Activated T-cell treated with anti-CD3 and anti-CD28 coated beads, Interleukin-2, amount 50 U/mL, for 4 hours (primary cell): ENCODE measurements at regions not wholly inside any gene's neighbourhood (a gene's known extent, or its start where the extent isn't known, plus 50 kb on each side); places are given as distances from the start of the nearest gene placed in this dataset.

Experiments
- ATAC-seq, 2 donors: fragments of 200-7000 bp; cut with Tn5 transposase; one replicate each; pipeline ENCODE4 v1.10.0; 2021
- DNase-seq: peaks from one replicate; pipeline ENCODE4 v3.0.0-alpha.2; 2020
- H3K27me3 Mint-ChIP-seq: one replicate; pipeline ENCODE4 v1.8.0; 2021; ENCODE audit warnings: low read depth, mixed read lengths
- H3K36me3 Mint-ChIP-seq: one replicate; pipeline ENCODE4 v1.8.0; 2022; ENCODE audit warnings: mixed read lengths; ENCODE audit not compliant: insufficient read depth
- H3K4me1 Mint-ChIP-seq: one replicate; pipeline ENCODE4 v1.8.0; 2021; ENCODE audit warnings: low read depth, mixed read lengths
- H3K4me3 Mint-ChIP-seq: one replicate; pipeline ENCODE4 v1.8.0; 2021; ENCODE audit warnings: mild to moderate bottlenecking, moderate library complexity, mixed read lengths
- H3K9me3 Mint-ChIP-seq: one replicate; pipeline ENCODE4 v1.8.0; 2021; ENCODE audit warnings: mixed read lengths

DNA sequence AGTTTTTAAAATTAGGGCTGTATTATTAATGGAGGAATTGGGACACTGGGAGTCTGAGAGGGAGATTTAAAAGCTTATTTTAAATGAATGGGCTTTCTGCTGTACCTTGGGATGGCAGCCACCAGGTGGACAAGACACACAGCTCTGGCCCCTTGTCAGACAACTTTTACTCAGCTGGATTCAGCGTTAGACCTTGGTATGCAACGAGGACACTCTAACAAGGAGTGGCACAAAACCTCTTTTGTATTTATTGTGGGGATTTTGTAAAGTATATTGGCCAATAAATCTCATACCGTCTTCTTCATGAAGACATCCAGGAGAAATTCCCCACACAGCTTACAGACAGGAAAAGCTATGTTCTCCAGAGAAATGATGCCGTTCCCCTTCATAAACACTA is 105.7 kb downstream of the LCA5 start:
- H3K36me3 Mint-ChIP-seq: no peaks in the 10 kb centered on the region
- H3K9me3 Mint-ChIP-seq: no peaks in the 10 kb centered on the region
- no peaks in the 10 kb centered on the region for H3K27me3 Mint-ChIP-seq
- H3K4me1 Mint-ChIP-seq: no peaks in the 10 kb centered on the region
- H3K4me3 Mint-ChIP-seq: no peak overlapping the region
- DNase-seq: no peak
- ATAC-seq: no peak

DNA sequence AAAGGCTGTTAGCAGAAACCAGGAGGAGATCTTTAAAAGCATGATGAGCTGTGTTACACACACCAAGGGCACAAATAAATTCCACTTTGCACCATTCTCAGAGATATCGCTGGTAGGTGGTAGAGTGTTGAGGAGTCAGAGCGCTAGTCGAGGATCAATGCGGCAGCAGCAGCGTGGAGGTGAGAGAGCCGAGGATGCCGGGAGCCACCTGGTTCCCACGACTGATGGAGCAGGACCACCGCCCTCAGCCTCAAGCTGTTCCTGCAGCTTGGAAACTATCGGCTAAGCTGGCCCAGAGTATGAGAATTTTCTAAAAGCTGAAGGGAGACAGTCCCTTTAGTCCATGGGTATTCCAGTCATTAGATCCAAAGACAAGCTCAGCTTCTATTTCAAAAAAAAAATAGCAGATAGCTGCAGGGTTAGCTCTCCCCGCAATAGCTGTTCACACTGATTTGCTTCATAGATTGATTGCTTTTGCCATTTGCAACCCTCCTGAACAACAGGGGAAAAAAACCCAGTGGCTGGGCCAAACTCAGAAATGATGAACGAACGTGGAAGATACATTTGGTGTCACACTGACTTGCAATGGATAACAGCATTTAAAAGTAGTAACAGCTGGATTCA is 106.2 kb downstream of the LCA5 start:
- no peaks in the 10 kb centered on the region for H3K27me3 Mint-ChIP-seq
- DNase-seq (no peak), ATAC-seq (no peak)
- no peaks in the 10 kb centered on the region for H3K36me3 Mint-ChIP-seq
- H3K4me1 Mint-ChIP-seq: no peaks in the 10 kb centered on the region
- H3K9me3 Mint-ChIP-seq: no peaks in the 10 kb centered on the region
- H3K4me3 Mint-ChIP-seq: no peak overlapping the region

DNA sequence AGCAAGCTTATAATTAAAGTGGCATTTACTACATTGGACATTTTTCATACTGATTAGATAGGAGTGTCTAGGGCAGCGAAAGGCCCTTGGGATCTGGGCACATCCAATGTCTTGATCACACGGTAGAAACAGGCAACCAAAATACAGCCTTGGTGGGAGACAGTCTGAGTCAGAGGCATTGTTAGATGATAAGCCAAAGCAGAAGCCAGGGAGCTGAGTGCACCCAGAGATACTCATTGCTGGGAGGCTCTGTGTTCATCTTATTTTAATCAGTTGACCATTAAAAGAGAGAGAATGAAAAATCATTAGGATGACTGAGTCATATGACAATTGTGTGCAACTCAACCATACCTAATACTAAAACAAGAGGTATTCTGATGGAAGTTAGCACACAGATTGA is 109.5 kb downstream of the LCA5 start:
- no peaks in the 10 kb centered on the region for H3K27me3 Mint-ChIP-seq
- H3K9me3 Mint-ChIP-seq: no peaks in the 10 kb centered on the region
- H3K4me3 Mint-ChIP-seq: no peak overlapping the region
- DNase-seq (no peak), ATAC-seq (no peak)
- H3K4me1 Mint-ChIP-seq: no peaks in the 10 kb centered on the region
- no peaks in the 10 kb centered on the region for H3K36me3 Mint-ChIP-seq

DNA sequence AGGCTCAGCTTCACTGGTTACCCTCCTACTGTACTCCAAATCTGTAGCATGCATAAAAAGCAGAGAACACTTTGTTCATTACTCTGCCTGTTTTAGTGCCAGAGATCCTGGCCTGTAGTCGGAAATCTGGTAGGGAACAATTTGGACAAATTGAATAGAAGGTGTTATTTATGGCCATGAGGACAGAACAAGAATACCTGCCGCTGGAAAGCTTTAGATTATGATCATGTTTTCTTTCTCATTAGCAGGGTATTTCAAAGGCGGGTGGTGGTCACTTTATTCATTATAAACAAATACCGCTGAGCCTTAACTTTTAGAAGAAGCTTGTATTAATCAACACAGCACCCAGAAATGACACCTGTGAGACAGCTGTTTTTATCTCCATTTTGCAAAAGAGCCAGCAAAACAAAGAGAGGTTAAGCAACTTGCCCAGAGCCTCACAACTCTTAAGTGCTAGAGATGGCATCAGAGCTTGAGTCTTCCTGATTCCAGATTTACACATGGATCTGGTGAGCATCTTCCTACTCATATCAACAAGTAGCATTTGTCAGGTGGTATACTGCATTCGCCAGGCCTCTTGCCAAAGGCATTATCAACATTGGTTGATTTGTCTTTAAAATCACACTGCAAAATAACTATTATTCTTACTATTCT is 110.5 kb downstream of the LCA5 start:
- H3K36me3 Mint-ChIP-seq: no peaks in the 10 kb centered on the region
- ATAC-seq: no peak
- H3K27me3 Mint-ChIP-seq: no peaks in the 10 kb centered on the region

DNA sequence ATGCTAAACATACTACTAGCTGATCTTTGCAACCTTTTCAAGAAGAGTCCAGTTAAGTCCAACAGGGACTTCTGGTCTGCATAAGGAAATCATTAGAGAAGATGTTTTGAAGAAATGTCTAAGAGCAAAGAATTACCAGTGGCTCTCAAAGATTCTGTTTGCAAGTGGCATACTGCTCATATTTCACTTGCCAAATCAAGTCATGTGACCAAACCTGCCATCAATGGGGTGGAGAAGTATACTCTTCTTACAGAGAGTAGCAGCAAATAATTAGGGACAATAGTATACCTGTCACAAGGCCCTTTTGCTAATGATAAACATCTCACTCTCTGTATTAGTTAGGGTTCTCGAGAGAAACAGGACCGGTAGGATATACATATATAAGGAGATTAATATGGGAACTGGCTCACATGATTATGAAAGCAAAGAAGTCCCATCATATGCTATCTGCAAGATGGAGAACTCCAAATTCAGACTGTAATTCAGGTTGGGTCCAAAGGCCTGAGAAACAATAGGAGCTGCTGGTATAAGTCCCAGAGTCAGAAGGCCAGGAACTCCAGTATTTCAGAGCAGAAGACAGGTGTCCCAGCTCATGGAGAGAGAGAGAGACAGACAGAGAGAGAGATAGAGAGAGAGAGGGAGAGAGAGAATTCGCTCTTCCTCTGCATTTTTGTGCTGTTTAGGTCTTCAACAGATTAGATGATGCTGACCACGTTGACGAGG is 111.5 kb downstream of the LCA5 start:
- DNase-seq (no peak), ATAC-seq (no peak)
- H3K27me3 Mint-ChIP-seq: no peaks in the 10 kb centered on the region
- no peaks in the 10 kb centered on the region for H3K4me1 Mint-ChIP-seq
- H3K36me3 Mint-ChIP-seq: no peaks in the 10 kb centered on the region
- no peak overlapping the region for H3K4me3 Mint-ChIP-seq
- no peaks in the 10 kb centered on the region for H3K9me3 Mint-ChIP-seq

More for the DNA sequence above, 110.5 kb downstream of the LCA5 start:
- no peak overlapping the region for H3K4me3 Mint-ChIP-seq
- H3K4me1 Mint-ChIP-seq: no peaks in the 10 kb centered on the region
- H3K9me3 Mint-ChIP-seq: no peaks in the 10 kb centered on the region
- DNase-seq: no peak

DNA sequence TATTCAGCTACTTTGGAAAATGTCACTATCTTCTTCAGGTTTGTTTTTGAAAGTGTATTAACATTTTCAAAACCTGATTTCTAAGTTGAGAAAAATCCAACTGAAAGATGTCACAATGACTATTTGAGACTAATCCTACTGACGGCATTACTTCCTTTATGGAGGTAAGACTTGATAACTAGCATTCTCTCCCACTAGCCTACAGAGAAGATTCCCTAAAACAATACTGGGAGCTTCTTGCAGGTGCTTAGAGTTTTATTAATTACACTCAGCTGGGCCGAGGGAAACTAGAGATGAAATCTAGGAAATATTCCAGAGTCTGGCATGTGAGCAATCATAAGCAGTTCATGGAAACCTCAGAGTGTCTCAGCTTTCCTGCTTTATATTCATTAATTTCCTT is 114.0 kb downstream of the LCA5 start:
- H3K4me1 Mint-ChIP-seq: no peaks in the 10 kb centered on the region
- peaks cover 3% of the 10 kb centered on the region for H3K27me3 Mint-ChIP-seq
- ATAC-seq (no peak), DNase-seq (no peak)
- no peaks in the 10 kb centered on the region for H3K36me3 Mint-ChIP-seq
- H3K9me3 Mint-ChIP-seq: no peaks in the 10 kb centered on the region
- no peak overlapping the region for H3K4me3 Mint-ChIP-seq

DNA sequence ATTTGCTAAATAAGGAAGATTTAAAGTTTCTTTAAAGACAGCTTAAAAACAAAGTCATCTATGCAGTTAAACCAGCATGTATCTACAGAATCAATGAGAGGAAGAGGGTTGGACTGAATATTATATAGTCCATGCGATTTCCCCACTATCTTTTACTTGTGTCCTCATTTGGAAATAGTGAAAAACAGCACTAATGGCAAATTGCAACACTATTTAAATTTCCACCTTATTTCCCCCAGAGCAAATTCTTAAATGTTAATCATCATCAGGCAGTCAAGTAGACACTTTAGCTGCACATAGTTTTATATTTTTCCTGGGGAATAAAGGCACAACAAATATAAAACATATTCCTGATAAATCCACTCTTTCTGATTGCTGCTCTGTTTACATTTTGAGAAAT is 114.6 kb downstream of the LCA5 start:
- no peaks in the 10 kb centered on the region for H3K4me1 Mint-ChIP-seq
- ATAC-seq (no peak), DNase-seq (no peak)
- H3K9me3 Mint-ChIP-seq: no peaks in the 10 kb centered on the region
- H3K27me3 Mint-ChIP-seq: peaks cover 3% of the 10 kb centered on the region
- H3K36me3 Mint-ChIP-seq: no peaks in the 10 kb centered on the region
- H3K4me3 Mint-ChIP-seq: no peak overlapping the region

DNA sequence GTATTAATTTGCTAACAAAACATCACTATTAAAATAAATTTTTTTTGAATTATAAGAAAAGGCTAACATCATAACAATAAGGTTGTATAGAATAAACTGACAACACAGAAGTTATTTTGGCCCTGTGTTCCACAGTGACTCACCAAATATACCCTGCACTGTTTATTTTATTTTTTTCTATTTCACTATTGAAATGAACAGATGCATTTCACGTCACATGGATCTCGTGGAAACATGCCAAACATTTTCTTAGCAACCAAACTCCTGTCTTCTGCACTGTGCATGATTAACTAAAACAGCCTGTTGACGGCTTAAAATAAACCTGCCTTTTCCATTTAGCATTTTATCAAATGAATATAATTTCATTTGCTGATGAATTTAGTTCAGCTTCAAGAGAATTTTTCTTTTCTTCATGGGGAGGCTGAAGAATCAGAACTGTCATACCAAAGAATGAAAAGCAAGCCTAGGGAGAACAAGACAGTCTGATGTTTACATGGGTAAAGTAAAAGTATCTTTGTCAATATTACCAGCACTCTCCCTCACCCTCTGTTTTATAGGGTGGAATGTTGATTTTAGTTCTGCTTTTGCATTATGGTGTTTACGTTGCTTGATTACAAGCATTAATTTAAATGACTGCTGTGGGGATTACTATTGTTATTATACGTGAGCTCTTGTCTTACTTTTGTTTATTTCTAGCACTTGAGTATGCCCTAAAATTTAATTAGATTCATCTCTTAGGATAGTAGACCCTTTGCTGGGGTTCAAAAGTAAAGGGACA is 115.3 kb downstream of the LCA5 start:
- Mint-ChIP-seq H3K4me1 (no peaks in the 10 kb centered on the region), H3K4me3 (no peak overlapping the region), H3K9me3 (no peaks in the 10 kb centered on the region), H3K27me3 (peaks cover 3% of the 10 kb centered on the region), H3K36me3 (no peaks in the 10 kb centered on the region)
- DNase-seq (no peak), ATAC-seq (no peak)

DNA sequence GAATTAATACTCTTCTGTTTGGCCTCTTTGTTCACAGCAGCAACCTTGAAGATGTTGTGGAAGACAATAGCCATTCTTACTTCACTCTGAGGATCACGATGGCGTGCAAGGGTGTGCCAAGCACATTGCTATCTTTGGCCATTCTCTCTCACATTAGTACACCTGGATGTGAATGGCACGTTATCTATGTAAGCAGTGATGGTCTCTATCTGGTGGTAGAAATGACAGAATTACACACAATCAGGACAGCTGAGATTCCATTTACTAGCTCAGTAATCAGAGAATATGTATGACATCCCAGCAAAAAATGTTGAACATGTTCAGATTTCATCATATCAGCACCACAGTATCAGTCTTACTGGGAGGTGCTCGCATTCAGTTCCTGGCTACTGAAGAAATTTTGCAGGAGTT is 116.2 kb downstream of the LCA5 start:
- no peak overlapping the region for H3K4me3 Mint-ChIP-seq
- H3K27me3 Mint-ChIP-seq: peaks cover 3% of the 10 kb centered on the region
- DNase-seq (no peak), ATAC-seq (no peak)
- no peaks in the 10 kb centered on the region for H3K9me3 Mint-ChIP-seq
- H3K36me3 Mint-ChIP-seq: no peaks in the 10 kb centered on the region
- no peaks in the 10 kb centered on the region for H3K4me1 Mint-ChIP-seq

DNA sequence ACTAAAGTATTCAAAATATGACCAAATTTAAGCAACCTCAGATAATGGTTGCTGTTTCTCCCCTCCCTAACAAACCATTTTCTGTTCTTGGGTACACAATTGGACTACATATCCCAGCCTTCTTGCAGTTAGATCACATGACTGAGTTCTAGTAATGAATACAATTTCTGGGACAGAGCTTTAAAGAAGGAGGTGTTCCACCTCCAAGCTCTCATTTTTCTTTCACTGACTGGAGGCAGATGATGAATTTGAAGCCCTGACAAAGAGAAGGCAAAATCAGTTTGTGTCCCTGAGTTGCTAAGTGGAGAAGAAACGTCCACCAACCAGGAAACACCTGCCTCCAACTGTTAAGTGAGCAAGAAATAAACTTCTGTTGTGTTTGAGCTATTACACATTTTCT is 117.2 kb downstream of the LCA5 start:
- H3K4me1 Mint-ChIP-seq: no peaks in the 10 kb centered on the region
- no peaks in the 10 kb centered on the region for H3K36me3 Mint-ChIP-seq
- DNase-seq (no peak), ATAC-seq (no peak)
- no peak overlapping the region for H3K4me3 Mint-ChIP-seq
- H3K9me3 Mint-ChIP-seq: no peaks in the 10 kb centered on the region
- H3K27me3 Mint-ChIP-seq: peaks cover 3% of the 10 kb centered on the region

DNA sequence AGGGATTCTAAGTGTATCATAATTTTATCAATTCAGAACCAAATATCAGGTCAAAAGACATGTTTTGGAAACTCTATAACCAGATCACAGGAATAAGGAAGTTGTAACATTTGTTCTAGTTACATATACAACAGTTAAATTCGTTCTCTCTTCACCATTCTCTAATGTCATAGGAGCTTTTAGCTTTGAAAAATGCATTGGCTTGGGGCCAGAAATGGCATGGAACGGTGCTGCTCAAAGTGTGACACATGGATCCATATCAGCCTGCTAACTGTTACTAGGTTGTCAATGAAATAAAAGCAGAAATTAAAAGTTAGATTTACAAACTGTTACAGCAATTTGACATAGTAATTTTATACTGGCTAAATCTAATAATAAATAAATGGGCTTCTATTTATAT is 120.3 kb downstream of the LCA5 start:
- Mint-ChIP-seq H3K36me3 (no peaks in the 10 kb centered on the region), H3K27me3 (peaks cover 3% of the 10 kb centered on the region), H3K4me1 (no peaks in the 10 kb centered on the region), H3K4me3 (no peak overlapping the region), H3K9me3 (no peaks in the 10 kb centered on the region)
- ATAC-seq (no peak), DNase-seq (no peak)

DNA sequence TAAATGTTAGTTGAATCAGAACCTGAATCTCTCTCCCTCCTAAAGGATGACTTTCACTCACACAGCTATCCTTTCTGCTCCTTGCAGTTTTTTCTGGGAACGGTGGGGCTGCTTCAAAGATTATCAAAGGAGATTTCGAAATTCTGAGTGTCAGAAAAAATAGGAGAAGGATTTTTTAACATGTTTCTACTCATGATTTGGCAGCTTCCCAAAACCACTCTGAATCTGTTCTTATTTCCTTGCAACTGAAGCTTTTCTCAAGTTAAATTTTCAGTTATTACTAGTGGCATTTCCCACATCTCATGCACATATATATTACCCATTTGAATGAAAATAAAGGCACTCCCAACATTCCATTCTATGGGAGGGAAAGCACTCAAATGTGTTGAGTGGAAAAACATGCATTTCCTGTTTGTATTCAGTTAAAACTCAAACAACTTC is 123.6 kb downstream of the LCA5 start:
- Mint-ChIP-seq H3K27me3 (no peaks in the 10 kb centered on the region), H3K4me1 (no peaks in the 10 kb centered on the region), H3K9me3 (no peaks in the 10 kb centered on the region), H3K4me3 (no peak overlapping the region), H3K36me3 (no peaks in the 10 kb centered on the region)
- no peak for ATAC-seq
- DNase-seq: no peak

DNA sequence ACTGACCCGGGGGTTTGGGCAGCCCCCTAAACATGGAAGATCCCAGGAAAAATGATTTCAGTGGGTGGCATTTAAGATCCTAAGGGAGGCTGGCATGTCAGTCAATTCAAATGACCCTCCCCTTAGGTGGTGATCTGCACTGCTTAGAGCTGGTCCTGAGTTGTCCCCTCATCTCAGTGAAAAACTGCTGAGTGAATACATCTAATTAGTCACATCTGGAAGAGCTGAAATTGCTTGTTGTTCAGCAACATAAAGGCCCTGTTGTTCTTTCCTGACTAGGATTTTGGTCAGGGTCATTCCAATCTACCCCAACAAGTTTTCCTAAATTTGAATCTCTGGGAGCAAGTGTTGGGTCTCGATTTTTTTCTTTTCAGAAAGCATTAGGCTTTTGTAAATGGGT is 126.4 kb downstream of the LCA5 start:
- Mint-ChIP-seq H3K9me3 (no peaks in the 10 kb centered on the region), H3K4me3 (no peak overlapping the region), H3K36me3 (no peaks in the 10 kb centered on the region), H3K27me3 (no peaks in the 10 kb centered on the region), H3K4me1 (no peaks in the 10 kb centered on the region)
- DNase-seq (no peak), ATAC-seq (no peak)

DNA sequence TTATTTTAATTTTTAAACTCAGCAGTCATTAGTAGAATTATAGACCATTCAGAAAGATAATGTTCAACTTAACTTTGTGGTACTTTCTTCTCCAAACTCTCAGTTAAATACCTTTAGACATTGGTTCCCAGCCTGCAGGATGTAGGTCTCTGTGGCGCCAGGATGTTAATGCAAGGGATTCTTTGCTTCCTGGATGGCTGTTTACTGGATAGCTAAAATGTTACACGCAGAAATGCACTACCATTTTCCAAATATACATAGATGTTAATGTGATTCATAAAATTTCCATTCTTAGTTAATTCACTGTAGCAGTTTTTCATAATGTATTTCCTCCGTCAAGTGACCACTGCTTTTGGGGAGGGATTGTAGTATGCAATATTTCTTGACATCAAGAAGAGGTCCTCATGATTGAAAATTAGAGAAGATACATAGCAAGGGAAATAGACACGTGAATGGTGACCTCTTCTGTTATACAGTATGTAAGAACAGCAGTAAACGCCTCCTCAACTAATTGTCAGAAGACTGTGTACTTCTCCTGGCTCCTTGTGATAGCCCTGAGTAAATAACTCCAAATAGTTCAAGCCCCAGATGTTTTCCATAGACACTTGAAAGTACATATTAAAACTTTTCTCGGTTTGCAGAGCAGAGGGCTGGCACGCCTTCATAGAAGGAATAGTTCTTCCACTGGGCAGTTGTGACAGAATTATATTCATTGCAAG is 128.8 kb downstream of the LCA5 start:
- H3K9me3 Mint-ChIP-seq: no peaks in the 10 kb centered on the region
- H3K4me3 Mint-ChIP-seq: no peak overlapping the region
- H3K36me3 Mint-ChIP-seq: no peaks in the 10 kb centered on the region
- H3K4me1 Mint-ChIP-seq: no peaks in the 10 kb centered on the region
- ATAC-seq (no peak), DNase-seq (no peak)
- no peaks in the 10 kb centered on the region for H3K27me3 Mint-ChIP-seq
